ENCODE measurements at regions not wholly inside any gene's neighbourhood (a gene's known extent, or its start where the extent isn't known, plus 50 kb on each side); places are given as distances from the start of the nearest gene placed in this dataset.

GRCh38 chr14:25800841-25801240 lies 750.9 kb upstream of the STXBP6 start:
- TF ChIP-seq, protein P1, sequence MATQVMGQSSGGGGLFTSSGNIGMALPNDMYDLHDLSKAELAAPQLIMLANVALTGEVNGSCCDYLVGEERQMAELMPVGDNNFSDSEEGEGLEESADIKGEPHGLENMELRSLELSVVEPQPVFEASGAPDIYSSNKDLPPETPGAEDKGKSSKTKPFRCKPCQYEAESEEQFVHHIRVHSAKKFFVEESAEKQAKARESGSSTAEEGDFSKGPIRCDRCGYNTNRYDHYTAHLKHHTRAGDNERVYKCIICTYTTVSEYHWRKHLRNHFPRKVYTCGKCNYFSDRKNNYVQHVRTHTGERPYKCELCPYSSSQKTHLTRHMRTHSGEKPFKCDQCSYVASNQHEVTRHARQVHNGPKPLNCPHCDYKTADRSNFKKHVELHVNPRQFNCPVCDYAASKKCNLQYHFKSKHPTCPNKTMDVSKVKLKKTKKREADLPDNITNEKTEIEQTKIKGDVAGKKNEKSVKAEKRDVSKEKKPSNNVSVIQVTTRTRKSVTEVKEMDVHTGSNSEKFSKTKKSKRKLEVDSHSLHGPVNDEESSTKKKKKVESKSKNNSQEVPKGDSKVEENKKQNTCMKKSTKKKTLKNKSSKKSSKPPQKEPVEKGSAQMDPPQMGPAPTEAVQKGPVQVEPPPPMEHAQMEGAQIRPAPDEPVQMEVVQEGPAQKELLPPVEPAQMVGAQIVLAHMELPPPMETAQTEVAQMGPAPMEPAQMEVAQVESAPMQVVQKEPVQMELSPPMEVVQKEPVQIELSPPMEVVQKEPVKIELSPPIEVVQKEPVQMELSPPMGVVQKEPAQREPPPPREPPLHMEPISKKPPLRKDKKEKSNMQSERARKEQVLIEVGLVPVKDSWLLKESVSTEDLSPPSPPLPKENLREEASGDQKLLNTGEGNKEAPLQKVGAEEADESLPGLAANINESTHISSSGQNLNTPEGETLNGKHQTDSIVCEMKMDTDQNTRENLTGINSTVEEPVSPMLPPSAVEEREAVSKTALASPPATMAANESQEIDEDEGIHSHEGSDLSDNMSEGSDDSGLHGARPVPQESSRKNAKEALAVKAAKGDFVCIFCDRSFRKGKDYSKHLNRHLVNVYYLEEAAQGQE (IDR thresholded peaks at IDR 0.05; ENCODE audit: borderline replicate concordance): no peak
- TF ChIP-seq, protein P1 (CRISPR knock-in tag; IDR thresholded peaks at IDR 0.05; ENCODE audit: low read depth): no peak
- TF ChIP-seq, protein P2, sequence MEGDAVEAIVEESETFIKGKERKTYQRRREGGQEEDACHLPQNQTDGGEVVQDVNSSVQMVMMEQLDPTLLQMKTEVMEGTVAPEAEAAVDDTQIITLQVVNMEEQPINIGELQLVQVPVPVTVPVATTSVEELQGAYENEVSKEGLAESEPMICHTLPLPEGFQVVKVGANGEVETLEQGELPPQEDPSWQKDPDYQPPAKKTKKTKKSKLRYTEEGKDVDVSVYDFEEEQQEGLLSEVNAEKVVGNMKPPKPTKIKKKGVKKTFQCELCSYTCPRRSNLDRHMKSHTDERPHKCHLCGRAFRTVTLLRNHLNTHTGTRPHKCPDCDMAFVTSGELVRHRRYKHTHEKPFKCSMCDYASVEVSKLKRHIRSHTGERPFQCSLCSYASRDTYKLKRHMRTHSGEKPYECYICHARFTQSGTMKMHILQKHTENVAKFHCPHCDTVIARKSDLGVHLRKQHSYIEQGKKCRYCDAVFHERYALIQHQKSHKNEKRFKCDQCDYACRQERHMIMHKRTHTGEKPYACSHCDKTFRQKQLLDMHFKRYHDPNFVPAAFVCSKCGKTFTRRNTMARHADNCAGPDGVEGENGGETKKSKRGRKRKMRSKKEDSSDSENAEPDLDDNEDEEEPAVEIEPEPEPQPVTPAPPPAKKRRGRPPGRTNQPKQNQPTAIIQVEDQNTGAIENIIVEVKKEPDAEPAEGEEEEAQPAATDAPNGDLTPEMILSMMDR (IDR thresholded peaks at IDR 0.05 in 2 of 3, conservative IDR thresholded peaks at IDR 0.05 in 1 of 3; ENCODE audit: insufficient read depth in 2 of 3, low read depth in 1 of 3, low read length in 3 of 3): no peak
- TF ChIP-seq DMBX1 (CRISPR knock-in tag; IDR thresholded peaks at IDR 0.05; ENCODE audit: borderline replicate concordance): no peak
- TF ChIP-seq ZNF609 (CRISPR knock-in tag; IDR thresholded peaks at IDR 0.05; ENCODE audit: borderline replicate concordance): no peak
- TF ChIP-seq SIN3A (IDR thresholded peaks at IDR 0.05; ENCODE audit: borderline replicate concordance in 2 of 2, control insufficient read depth in 1 of 2, low read depth in 2 of 2, low read length in 2 of 2): no peak
- TF ChIP-seq TBL1XR1 (IDR thresholded peaks at IDR 0.05; ENCODE audit: low read length in 2 of 2): no peak
- TF ChIP-seq, protein P3, sequence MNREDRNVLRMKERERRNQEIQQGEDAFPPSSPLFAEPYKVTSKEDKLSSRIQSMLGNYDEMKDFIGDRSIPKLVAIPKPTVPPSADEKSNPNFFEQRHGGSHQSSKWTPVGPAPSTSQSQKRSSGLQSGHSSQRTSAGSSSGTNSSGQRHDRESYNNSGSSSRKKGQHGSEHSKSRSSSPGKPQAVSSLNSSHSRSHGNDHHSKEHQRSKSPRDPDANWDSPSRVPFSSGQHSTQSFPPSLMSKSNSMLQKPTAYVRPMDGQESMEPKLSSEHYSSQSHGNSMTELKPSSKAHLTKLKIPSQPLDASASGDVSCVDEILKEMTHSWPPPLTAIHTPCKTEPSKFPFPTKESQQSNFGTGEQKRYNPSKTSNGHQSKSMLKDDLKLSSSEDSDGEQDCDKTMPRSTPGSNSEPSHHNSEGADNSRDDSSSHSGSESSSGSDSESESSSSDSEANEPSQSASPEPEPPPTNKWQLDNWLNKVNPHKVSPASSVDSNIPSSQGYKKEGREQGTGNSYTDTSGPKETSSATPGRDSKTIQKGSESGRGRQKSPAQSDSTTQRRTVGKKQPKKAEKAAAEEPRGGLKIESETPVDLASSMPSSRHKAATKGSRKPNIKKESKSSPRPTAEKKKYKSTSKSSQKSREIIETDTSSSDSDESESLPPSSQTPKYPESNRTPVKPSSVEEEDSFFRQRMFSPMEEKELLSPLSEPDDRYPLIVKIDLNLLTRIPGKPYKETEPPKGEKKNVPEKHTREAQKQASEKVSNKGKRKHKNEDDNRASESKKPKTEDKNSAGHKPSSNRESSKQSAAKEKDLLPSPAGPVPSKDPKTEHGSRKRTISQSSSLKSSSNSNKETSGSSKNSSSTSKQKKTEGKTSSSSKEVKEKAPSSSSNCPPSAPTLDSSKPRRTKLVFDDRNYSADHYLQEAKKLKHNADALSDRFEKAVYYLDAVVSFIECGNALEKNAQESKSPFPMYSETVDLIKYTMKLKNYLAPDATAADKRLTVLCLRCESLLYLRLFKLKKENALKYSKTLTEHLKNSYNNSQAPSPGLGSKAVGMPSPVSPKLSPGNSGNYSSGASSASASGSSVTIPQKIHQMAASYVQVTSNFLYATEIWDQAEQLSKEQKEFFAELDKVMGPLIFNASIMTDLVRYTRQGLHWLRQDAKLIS (CRISPR knock-in tag; IDR thresholded peaks at IDR 0.05): no peak

All from K562 (cell line).